GM18868 (cell line): ENCODE measurements at regions not wholly inside any gene's neighbourhood (a gene's known extent, or its start where the extent isn't known, plus 50 kb on each side); places are given as distances from the start of the nearest gene placed in this dataset.
"Not testable (repeated sequence)": the region's sequence is repeated elsewhere in the genome, so short reads cannot be mapped to it uniquely, and the experiment has no call there.

ENCODE experiments used
- ATAC-seq: cut with Tn5 transposase; IDR thresholded peaks from one replicate; pipeline ENCODE4 v1.9.1; 2021; ENCODE audit warnings: mild to moderate bottlenecking, moderate library complexity; ENCODE audit not compliant: unreplicated experiment

GRCh38 chr13:83825676-83826075, 56.6 kb downstream of the SLITRK1 start:
- ATAC-seq: no peak

- no peak for ATAC-seq
These were observed 57.7 kb downstream of the SLITRK1 start for GRCh38 chr13:83824560-83824959.

- ATAC-seq: no peak
These were observed 58.2 kb downstream of the SLITRK1 start for GRCh38 chr13:83824120-83824519.

- no peak for ATAC-seq
These were observed 62.7 kb downstream of the SLITRK1 start for GRCh38 chr13:83819611-83820010.

- ATAC-seq: no peak
These were observed 63.1 kb downstream of the SLITRK1 start for GRCh38 chr13:83819156-83819555.

- ATAC-seq: no peak
These were observed 66.2 kb downstream of the SLITRK1 start for GRCh38 chr13:83816081-83816480.

GRCh38 chr13:83815598-83815997, 66.7 kb downstream of the SLITRK1 start:
- no peak for ATAC-seq

GRCh38 chr13:83810136-83810535, 72.1 kb downstream of the SLITRK1 start:
- no peak for ATAC-seq

- ATAC-seq: no peak
These were observed 77.8 kb downstream of the SLITRK1 start for GRCh38 chr13:83804356-83804962.

- ATAC-seq: no peak
These were observed 83.5 kb downstream of the SLITRK1 start for GRCh38 chr13:83798731-83799130.

GRCh38 chr13:83796364-83796763, 85.9 kb downstream of the SLITRK1 start:
- no peak for ATAC-seq

GRCh38 chr13:83794583-83794982, 87.7 kb downstream of the SLITRK1 start:
- no peak for ATAC-seq

- peak; percentile 93 for ATAC-seq
These were observed 102.0 kb downstream of the SLITRK1 start for GRCh38 chr13:83780227-83780626.

GRCh38 chr13:83773961-83774360, 108.3 kb downstream of the SLITRK1 start:
- ATAC-seq: no peak

GRCh38 chr13:83765796-83766195, 116.5 kb downstream of the SLITRK1 start:
- ATAC-seq: no peak

GRCh38 chr13:83761631-83762030, 120.6 kb downstream of the SLITRK1 start:
- no peak for ATAC-seq

- not testable (repeated sequence) for ATAC-seq
These were observed 127.1 kb downstream of the SLITRK1 start for GRCh38 chr13:83755210-83755609.

- no peak for ATAC-seq
These were observed 128.2 kb downstream of the SLITRK1 start for GRCh38 chr13:83753912-83754624.

GRCh38 chr13:83752141-83752540, 130.1 kb downstream of the SLITRK1 start:
- no peak for ATAC-seq

- ATAC-seq: no peak
These were observed 141.7 kb downstream of the SLITRK1 start for GRCh38 chr13:83740622-83741021.

GRCh38 chr13:83738407-83738806, 143.9 kb downstream of the SLITRK1 start:
- ATAC-seq: no peak

GRCh38 chr13:83733293-83733692, 149.0 kb downstream of the SLITRK1 start:
- ATAC-seq: no peak

GRCh38 chr13:83732755-83733154, 149.5 kb downstream of the SLITRK1 start:
- ATAC-seq: no peak
